ENCODE measurements at regions not wholly inside any gene's neighbourhood (a gene's known extent, or its start where the extent isn't known, plus 50 kb on each side); places are given as distances from the start of the nearest gene placed in this dataset.

DNA sequence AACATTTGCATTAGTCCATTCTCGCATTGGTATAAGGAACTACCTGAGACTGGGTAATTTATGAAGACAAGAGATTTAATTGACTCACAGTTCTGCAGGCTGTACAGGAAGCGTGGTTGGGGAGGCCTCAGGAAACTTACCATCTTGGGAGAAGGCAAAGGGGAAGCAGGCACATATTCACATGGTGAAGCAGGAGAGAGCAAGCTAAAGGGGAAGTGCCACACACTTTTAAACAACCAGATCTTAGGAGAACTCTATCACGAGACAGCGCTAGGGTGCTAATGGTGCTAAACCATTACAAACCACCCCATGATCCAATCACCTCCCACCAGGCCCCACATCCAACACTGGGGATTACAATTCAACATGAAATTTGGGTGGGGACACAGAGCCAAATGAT, 201.7 kb upstream of the MGAT5 start:
- no peak for TF ChIP-seq SUZ12 (IDR thresholded peaks at IDR 0.05)
- TF ChIP-seq FOXA1 (IDR thresholded peaks at IDR 0.05) = no peak
- no peak for TF ChIP-seq NFRKB (IDR thresholded peaks at IDR 0.05)
- TF ChIP-seq FOXK2 (IDR thresholded peaks at IDR 0.05) = no peak
- no peak for TF ChIP-seq TARDBP (IDR thresholded peaks at IDR 0.05)
- TF ChIP-seq CTBP1 (IDR thresholded peaks at IDR 0.05; ENCODE audit: borderline replicate concordance) = no peak
- TF ChIP-seq ZNF384 (IDR thresholded peaks at IDR 0.05) = no peak
- TF ChIP-seq ELF4 (IDR thresholded peaks at IDR 0.05) = no peak
- no peak for TF ChIP-seq L3MBTL2 (conservative IDR thresholded peaks at IDR 0.05)
- TF ChIP-seq BHLHE40 (IDR thresholded peaks at IDR 0.05; ENCODE audit: borderline replicate concordance) = no peak
- TF ChIP-seq FOXM1 (IDR thresholded peaks at IDR 0.05; ENCODE audit: borderline replicate concordance) = no peak
